ENCODE measurements at regions not wholly inside any gene's neighbourhood (a gene's known extent, or its start where the extent isn't known, plus 50 kb on each side); places are given as distances from the start of the nearest gene placed in this dataset.
"Not testable (repeated sequence)": the region's sequence is repeated elsewhere in the genome, so short reads cannot be mapped to it uniquely, and the experiment has no call there.

DNA sequence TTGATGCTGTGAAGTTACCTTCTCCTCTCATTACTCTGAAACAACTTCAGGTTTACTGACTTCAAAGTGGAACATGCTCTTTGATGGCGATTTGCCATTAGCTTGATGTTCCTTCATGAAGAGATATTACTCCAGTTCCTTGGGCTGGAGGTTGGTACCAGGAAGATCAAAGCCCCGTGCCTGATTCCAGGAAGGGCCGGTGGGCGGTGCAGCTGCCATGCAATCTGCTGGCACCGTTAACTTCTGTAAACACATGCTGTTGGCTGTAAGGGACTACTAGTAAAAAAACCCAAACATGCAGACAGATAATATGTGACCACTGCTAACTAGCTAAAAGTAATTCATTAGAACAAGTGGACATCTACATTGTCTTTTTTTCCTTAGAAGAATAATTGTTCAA lies 182.8 kb upstream of the SPATA31A3 start:
- TF ChIP-seq, protein P1, sequence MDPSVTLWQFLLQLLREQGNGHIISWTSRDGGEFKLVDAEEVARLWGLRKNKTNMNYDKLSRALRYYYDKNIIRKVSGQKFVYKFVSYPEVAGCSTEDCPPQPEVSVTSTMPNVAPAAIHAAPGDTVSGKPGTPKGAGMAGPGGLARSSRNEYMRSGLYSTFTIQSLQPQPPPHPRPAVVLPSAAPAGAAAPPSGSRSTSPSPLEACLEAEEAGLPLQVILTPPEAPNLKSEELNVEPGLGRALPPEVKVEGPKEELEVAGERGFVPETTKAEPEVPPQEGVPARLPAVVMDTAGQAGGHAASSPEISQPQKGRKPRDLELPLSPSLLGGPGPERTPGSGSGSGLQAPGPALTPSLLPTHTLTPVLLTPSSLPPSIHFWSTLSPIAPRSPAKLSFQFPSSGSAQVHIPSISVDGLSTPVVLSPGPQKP (IDR thresholded peaks at IDR 0.05; ENCODE audit: low read depth, low read length) = not testable (repeated sequence)
- TF ChIP-seq, protein P2, sequence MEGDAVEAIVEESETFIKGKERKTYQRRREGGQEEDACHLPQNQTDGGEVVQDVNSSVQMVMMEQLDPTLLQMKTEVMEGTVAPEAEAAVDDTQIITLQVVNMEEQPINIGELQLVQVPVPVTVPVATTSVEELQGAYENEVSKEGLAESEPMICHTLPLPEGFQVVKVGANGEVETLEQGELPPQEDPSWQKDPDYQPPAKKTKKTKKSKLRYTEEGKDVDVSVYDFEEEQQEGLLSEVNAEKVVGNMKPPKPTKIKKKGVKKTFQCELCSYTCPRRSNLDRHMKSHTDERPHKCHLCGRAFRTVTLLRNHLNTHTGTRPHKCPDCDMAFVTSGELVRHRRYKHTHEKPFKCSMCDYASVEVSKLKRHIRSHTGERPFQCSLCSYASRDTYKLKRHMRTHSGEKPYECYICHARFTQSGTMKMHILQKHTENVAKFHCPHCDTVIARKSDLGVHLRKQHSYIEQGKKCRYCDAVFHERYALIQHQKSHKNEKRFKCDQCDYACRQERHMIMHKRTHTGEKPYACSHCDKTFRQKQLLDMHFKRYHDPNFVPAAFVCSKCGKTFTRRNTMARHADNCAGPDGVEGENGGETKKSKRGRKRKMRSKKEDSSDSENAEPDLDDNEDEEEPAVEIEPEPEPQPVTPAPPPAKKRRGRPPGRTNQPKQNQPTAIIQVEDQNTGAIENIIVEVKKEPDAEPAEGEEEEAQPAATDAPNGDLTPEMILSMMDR (IDR thresholded peaks at IDR 0.05) = not testable (repeated sequence)
- TF ChIP-seq ZFP36 (IDR thresholded peaks at IDR 0.05; ENCODE audit: borderline replicate concordance, partially characterized antibody); POLR2AphosphoS2 (conservative IDR thresholded peaks at IDR 0.05; ENCODE audit: low read length); MYC (IDR thresholded peaks at IDR 0.05; ENCODE audit: borderline replicate concordance, low read length); BHLHE40 (IDR thresholded peaks at IDR 0.05; ENCODE audit: low read depth, low read length); ESRRA (IDR thresholded peaks at IDR 0.05; ENCODE audit: borderline replicate concordance, low read length); KDM1A (IDR thresholded peaks at IDR 0.05; ENCODE audit: low read depth); RARB (CRISPR knock-in tag; IDR thresholded peaks at IDR 0.05): not testable (repeated sequence)
- TF ChIP-seq, protein P3, sequence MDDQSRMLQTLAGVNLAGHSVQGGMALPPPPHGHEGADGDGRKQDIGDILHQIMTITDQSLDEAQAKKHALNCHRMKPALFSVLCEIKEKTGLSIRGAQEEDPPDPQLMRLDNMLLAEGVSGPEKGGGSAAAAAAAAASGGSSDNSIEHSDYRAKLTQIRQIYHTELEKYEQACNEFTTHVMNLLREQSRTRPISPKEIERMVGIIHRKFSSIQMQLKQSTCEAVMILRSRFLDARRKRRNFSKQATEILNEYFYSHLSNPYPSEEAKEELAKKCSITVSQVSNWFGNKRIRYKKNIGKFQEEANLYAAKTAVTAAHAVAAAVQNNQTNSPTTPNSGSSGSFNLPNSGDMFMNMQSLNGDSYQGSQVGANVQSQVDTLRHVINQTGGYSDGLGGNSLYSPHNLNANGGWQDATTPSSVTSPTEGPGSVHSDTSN (IDR thresholded peaks at IDR 0.05) = not testable (repeated sequence)
- TF ChIP-seq, protein P4, sequence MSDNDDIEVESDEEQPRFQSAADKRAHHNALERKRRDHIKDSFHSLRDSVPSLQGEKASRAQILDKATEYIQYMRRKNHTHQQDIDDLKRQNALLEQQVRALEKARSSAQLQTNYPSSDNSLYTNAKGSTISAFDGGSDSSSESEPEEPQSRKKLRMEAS (IDR thresholded peaks at IDR 0.05) = not testable (repeated sequence)
